ENCODE measurements at regions not wholly inside any gene's neighbourhood (a gene's known extent, or its start where the extent isn't known, plus 50 kb on each side); places are given as distances from the start of the nearest gene placed in this dataset.

DNA sequence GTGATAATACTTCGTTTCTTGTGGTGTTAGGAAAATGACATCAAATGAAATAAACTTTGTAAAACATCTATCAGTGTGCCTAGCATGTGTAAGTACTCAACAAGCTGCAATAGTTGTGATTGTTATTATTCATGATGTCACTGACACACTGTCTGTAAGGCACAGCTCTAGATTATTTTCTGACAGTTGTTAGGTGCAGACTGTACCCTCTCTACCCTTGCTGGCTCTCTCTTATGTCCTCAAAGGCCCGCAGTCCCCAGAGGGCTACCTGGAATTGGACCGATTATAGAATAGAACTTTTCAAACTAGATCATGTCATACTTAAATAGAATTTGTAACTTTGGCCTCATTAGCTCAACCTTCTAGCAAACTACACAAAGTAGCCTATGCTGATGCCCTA lies 65.9 kb upstream of the VCAN start:
- TF ChIP-seq POLR2AphosphoS5 (IDR thresholded peaks at IDR 0.05; ENCODE audit: low read depth) (no peak), CTCF (IDR thresholded peaks at IDR 0.05; ENCODE audit: insufficient read depth, low read length) (no peak), GABPA (IDR thresholded peaks at IDR 0.05; ENCODE audit: low read depth) (no peak)
- TF ChIP-seq, protein P1, sequence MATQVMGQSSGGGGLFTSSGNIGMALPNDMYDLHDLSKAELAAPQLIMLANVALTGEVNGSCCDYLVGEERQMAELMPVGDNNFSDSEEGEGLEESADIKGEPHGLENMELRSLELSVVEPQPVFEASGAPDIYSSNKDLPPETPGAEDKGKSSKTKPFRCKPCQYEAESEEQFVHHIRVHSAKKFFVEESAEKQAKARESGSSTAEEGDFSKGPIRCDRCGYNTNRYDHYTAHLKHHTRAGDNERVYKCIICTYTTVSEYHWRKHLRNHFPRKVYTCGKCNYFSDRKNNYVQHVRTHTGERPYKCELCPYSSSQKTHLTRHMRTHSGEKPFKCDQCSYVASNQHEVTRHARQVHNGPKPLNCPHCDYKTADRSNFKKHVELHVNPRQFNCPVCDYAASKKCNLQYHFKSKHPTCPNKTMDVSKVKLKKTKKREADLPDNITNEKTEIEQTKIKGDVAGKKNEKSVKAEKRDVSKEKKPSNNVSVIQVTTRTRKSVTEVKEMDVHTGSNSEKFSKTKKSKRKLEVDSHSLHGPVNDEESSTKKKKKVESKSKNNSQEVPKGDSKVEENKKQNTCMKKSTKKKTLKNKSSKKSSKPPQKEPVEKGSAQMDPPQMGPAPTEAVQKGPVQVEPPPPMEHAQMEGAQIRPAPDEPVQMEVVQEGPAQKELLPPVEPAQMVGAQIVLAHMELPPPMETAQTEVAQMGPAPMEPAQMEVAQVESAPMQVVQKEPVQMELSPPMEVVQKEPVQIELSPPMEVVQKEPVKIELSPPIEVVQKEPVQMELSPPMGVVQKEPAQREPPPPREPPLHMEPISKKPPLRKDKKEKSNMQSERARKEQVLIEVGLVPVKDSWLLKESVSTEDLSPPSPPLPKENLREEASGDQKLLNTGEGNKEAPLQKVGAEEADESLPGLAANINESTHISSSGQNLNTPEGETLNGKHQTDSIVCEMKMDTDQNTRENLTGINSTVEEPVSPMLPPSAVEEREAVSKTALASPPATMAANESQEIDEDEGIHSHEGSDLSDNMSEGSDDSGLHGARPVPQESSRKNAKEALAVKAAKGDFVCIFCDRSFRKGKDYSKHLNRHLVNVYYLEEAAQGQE (IDR thresholded peaks at IDR 0.05; ENCODE audit: insufficient replicate concordance, low read depth), result no peak
